ENCODE measurements at regions not wholly inside any gene's neighbourhood (a gene's known extent, or its start where the extent isn't known, plus 50 kb on each side); places are given as distances from the start of the nearest gene placed in this dataset.
"Not testable (repeated sequence)": the region's sequence is repeated elsewhere in the genome, so short reads cannot be mapped to it uniquely, and the experiment has no call there.

GRCh38 chr5:2071562-2071961 is 188.8 kb upstream of the IRX4 start:
- Histone ChIP-seq H3K9me3 (no peaks in the 10 kb centered on the region), H3K4me3 (no peak overlapping the region), H3K27ac (no peak overlapping the region), H3K36me3 (ENCODE audit: insufficient read depth in 1 of 2, low read depth in 1 of 2) (no peaks in the 10 kb centered on the region), H3K27me3 (ENCODE audit: insufficient read depth in 3 of 3, low read length in 2 of 3) (peaks cover 0 to 13% (median 0%) of the 10 kb centered on the region in 3 donors), H3K4me1 (no peaks in the 10 kb centered on the region)
- DNase-seq (no peak), ATAC-seq (no peak)
- no peak for TF ChIP-seq CTCF (IDR thresholded peaks at IDR 0.05)
- 94 to 95% (median 95%) methylated on average over 5 of the region's 5 CpGs for WGBS, 3 donors
- intact Hi-C loops (cut with DNase I): no loop called here

- DNase-seq; H3K27ac ChIP-seq; H3K36me3 ChIP-seq (ENCODE audit: insufficient read depth in 1 of 2, low read depth in 1 of 2); H3K9me3 ChIP-seq; H3K4me3 ChIP-seq; H3K4me1 ChIP-seq; ATAC-seq; intact Hi-C loops (cut with DNase I): not testable (repeated sequence)
- peaks cover 0 to 13% (median 2%) of the 10 kb centered on the region in 3 donors for H3K27me3 ChIP-seq (ENCODE audit: insufficient read depth in 3 of 3, low read length in 2 of 3)
- WGBS, 3 donors: 76 to 82% (median 79%) methylated on average over 4 of the region's 4 CpGs
Observed at GRCh38 chr5:2070787-2071186, 188.1 kb upstream of the IRX4 start.

GRCh38 chr5:2068531-2068930 is 185.8 kb upstream of the IRX4 start:
- whole genome bisulfite sequencing, 3 donors: 67 to 76% (median 75%) methylated on average over 13 of the region's 13 CpGs
- intact Hi-C loops (cut with DNase I): no loop called here
- ATAC-seq (no peak), DNase-seq (no peak)
- H3K36me3 ChIP-seq (ENCODE audit: insufficient read depth in 1 of 2, low read depth in 1 of 2): no peaks in the 10 kb centered on the region
- H3K27ac ChIP-seq: no peak overlapping the region
- no peaks in the 10 kb centered on the region for H3K4me1 ChIP-seq
- H3K27me3 ChIP-seq (ENCODE audit: insufficient read depth in 3 of 3, low read length in 2 of 3): peaks cover 0 to 13% (median 2%) of the 10 kb centered on the region in 3 donors
- no peaks in the 10 kb centered on the region for H3K9me3 ChIP-seq
- no peak overlapping the region for H3K4me3 ChIP-seq
- TF ChIP-seq CTCF (IDR thresholded peaks at IDR 0.05): no peak

GRCh38 chr5:2066373-2066772 is 183.6 kb upstream of the IRX4 start:
- Histone ChIP-seq H3K4me1 (no peaks in the 10 kb centered on the region), H3K27ac (no peak overlapping the region), H3K4me3 (no peak overlapping the region), H3K36me3 (ENCODE audit: insufficient read depth in 1 of 2, low read depth in 1 of 2) (no peaks in the 10 kb centered on the region), H3K27me3 (ENCODE audit: insufficient read depth in 3 of 3, low read length in 2 of 3) (peaks cover 0 to 13% (median 2%) of the 10 kb centered on the region in 3 donors), H3K9me3 (no peaks in the 10 kb centered on the region)
- ATAC-seq: no peak
- TF ChIP-seq CTCF (IDR thresholded peaks at IDR 0.05): no peak
- intact Hi-C loops (cut with DNase I): no loop called here
- DNase-seq: no peak
- WGBS, 3 donors: 17 to 31% (median 25%) methylated on average over 17 of the region's 17 CpGs

GRCh38 chr5:2063380-2063779 is 180.7 kb upstream of the IRX4 start:
- H3K9me3 ChIP-seq; ATAC-seq; H3K4me3 ChIP-seq; H3K4me1 ChIP-seq; H3K27ac ChIP-seq; H3K36me3 ChIP-seq (ENCODE audit: insufficient read depth in 1 of 2, low read depth in 1 of 2); intact Hi-C loops (cut with DNase I); DNase-seq: not testable (repeated sequence)
- H3K27me3 ChIP-seq (ENCODE audit: insufficient read depth in 3 of 3, low read length in 2 of 3): peaks cover 0 to 12% (median 2%) of the 10 kb centered on the region in 3 donors
- WGBS, 3 donors: 87 to 90% (median 87%) methylated on average over 2 of the region's 2 CpGs

- Histone ChIP-seq H3K4me3 (no peak overlapping the region), H3K27me3 (ENCODE audit: insufficient read depth in 3 of 3, low read length in 2 of 3) (peaks cover 0 to 4% (median 3%) of the 10 kb centered on the region in 3 donors), H3K9me3 (no peaks in the 10 kb centered on the region), H3K36me3 (ENCODE audit: insufficient read depth in 1 of 2, low read depth in 1 of 2) (no peaks in the 10 kb centered on the region), H3K4me1 (no peaks in the 10 kb centered on the region), H3K27ac (no peak overlapping the region)
- intact Hi-C loops (cut with DNase I): no loop called here
- no peak for ATAC-seq
- no peak for DNase-seq
- 83 to 91% (median 89%) methylated on average over 13 of the region's 13 CpGs for WGBS, 3 donors
- TF ChIP-seq CTCF (IDR thresholded peaks at IDR 0.05): no peak
Observed at GRCh38 chr5:2052687-2053086, 170.0 kb upstream of the IRX4 start.
